GM23338 (cell line): ENCODE measurements at regions not wholly inside any gene's neighbourhood (a gene's known extent, or its start where the extent isn't known, plus 50 kb on each side); places are given as distances from the start of the nearest gene placed in this dataset.

Experiments used
- ATAC-seq: fragments of 200-7000 bp; cut with Tn5 transposase; 3 replicates; pipeline ENCODE4 v1.9.1; 2020
- DNase-seq: peaks from one replicate; pipeline ENCODE4 v3.0.0-alpha.2; 2015; ENCODE audit warnings: low spot score
- H2AFZ ChIP-seq: fragments of 200-600 bp; sonication (generic); 2 replicates; pipeline ENCODE4 v1.8.0; 2016; ENCODE audit warnings: antibody characterized with exemption, mild to moderate bottlenecking, moderate library complexity
- H3F3A ChIP-seq: fragments of 200-600 bp; sonication (generic); replicated peaks from 2 replicates; pipeline ENCODE4 v1.8.0; 2017; ENCODE audit warnings: antibody characterized with exemption, mixed run types, low read depth
- H3K27ac ChIP-seq: fragments of 200-600 bp; sonication (generic); 2 replicates; pipeline ENCODE4 v1.6.1; 2016; ENCODE audit warnings: low read depth
- H3K27me3 ChIP-seq: fragments of 200-600 bp; sonication (generic); 2 replicates; pipeline ENCODE4 v1.8.0; 2016; ENCODE audit warnings: mild to moderate bottlenecking, mixed run types, moderate library complexity; ENCODE audit not compliant: insufficient read depth
- H3K36me3 ChIP-seq: fragments of 200-600 bp; sonication (generic); 2 replicates; pipeline ENCODE4 v1.8.0; 2016; ENCODE audit warnings: mild to moderate bottlenecking; ENCODE audit not compliant: insufficient read depth
- H3K4me1 ChIP-seq: fragments of 200-600 bp; sonication (generic); 2 replicates; pipeline ENCODE4 v1.8.0; 2016; ENCODE audit warnings: mild to moderate bottlenecking, moderate library complexity; ENCODE audit not compliant: insufficient read depth
- H3K4me2 ChIP-seq: fragments of 200-600 bp; sonication (generic); 2 replicates; pipeline ENCODE4 v1.7.1; 2017; ENCODE audit warnings: mixed run types
- H3K4me3 ChIP-seq: fragments of 200-600 bp; sonication (generic); 2 replicates; pipeline ENCODE4 v1.6.1; 2016; ENCODE audit warnings: mixed run types
- H3K79me2 ChIP-seq: fragments of 200-600 bp; sonication (generic); replicated peaks from 2 replicates; pipeline ENCODE4 v1.8.0; 2017; ENCODE audit warnings: mild to moderate bottlenecking; ENCODE audit not compliant: insufficient read depth
- H3K9me2 ChIP-seq: fragments of 200-600 bp; sonication (generic); 2 replicates; pipeline ENCODE4 v1.8.0; 2017; ENCODE audit not compliant: insufficient read depth
- H4K20me1 ChIP-seq: fragments of 200-600 bp; sonication (generic); replicated peaks from 2 replicates; pipeline ENCODE4 v1.8.0; 2017; ENCODE audit warnings: mild to moderate bottlenecking; ENCODE audit not compliant: insufficient read depth
- H3K27ac Mint-ChIP-seq: 2 replicates; pipeline ENCODE4 v1.8.0; 2020; ENCODE audit warnings: inconsistent platforms, mild to moderate bottlenecking, moderate library complexity, mixed read lengths
- H3K27me3 Mint-ChIP-seq: 3 replicates; pipeline ENCODE4 v1.8.0; 2022; ENCODE audit warnings: low read depth, mild to moderate bottlenecking, moderate library complexity, mixed read lengths, inconsistent platforms; ENCODE audit not compliant: insufficient read depth, poor library complexity
- H3K36me3 Mint-ChIP-seq: 3 replicates; pipeline ENCODE4 v1.8.0; 2021; ENCODE audit warnings: low read depth, mild to moderate bottlenecking, inconsistent platforms, moderate library complexity, mixed read lengths
- H3K4me1 Mint-ChIP-seq: 3 replicates; pipeline ENCODE4 v1.8.0; 2020; ENCODE audit warnings: mild to moderate bottlenecking, inconsistent platforms, mixed read lengths
- H3K4me3 Mint-ChIP-seq: 3 replicates; pipeline ENCODE4 v1.8.0; 2021; ENCODE audit warnings: moderate library complexity, mild to moderate bottlenecking, inconsistent platforms, mixed read lengths
- H3K9me3 Mint-ChIP-seq: 3 replicates; pipeline ENCODE4 v1.8.0; 2020; ENCODE audit warnings: moderate library complexity, mild to moderate bottlenecking, inconsistent platforms, mixed read lengths
- EZH2 ChIP-seq: fragments of 200-600 bp; sonication (generic); IDR thresholded peaks from one replicate; pipeline ENCODE4 v1.8.0; 2017; ENCODE audit warnings: antibody characterized with exemption, mild to moderate bottlenecking, low read depth; ENCODE audit not compliant: unreplicated experiment
- EZH2phosphoT487 ChIP-seq: fragments of 200-600 bp; sonication (generic); IDR thresholded peaks from one replicate; pipeline ENCODE4 v1.8.1; 2018; ENCODE audit warnings: antibody characterized with exemption; ENCODE audit not compliant: unreplicated experiment
- JUNB ChIP-seq: IDR thresholded peaks from one replicate; pipeline ENCODE4 v1.6.1; 2016; ENCODE audit warnings: antibody characterized with exemption; ENCODE audit not compliant: unreplicated experiment
- NANOG ChIP-seq: IDR thresholded peaks from 2 replicates; pipeline ENCODE4 v1.6.1; 2016; ENCODE audit warnings: antibody characterized with exemption, borderline replicate concordance
- POLR2AphosphoS5 ChIP-seq: IDR thresholded peaks from 2 replicates; pipeline ENCODE4 v1.6.1; 2016; ENCODE audit warnings: antibody characterized with exemption, low read depth
- ZNF114 ChIP-seq: fragments of 250-450 bp; sonication (Bioruptor Pico); IDR thresholded peaks from 2 replicates; pipeline ENCODE4 v1.5.0; 2020; ENCODE audit warnings: mild to moderate bottlenecking, moderate library complexity
- ZNF331 ChIP-seq: fragments of 250-450 bp; sonication (Bioruptor Pico); IDR thresholded peaks from 2 replicates; pipeline ENCODE4 v1.5.0; 2020; ENCODE audit warnings: low read depth, mild to moderate bottlenecking, moderate library complexity
- TF ChIP-seq, protein P1 (sequence below): IDR thresholded peaks from 2 replicates; pipeline ENCODE4 v1.6.1; 2016; ENCODE audit warnings: antibody characterized with exemption
- TF ChIP-seq, protein P2 (sequence below), 2 experiments: fragments of 200-600 bp in 1 of 2; sonication (generic) in 1 of 2; conservative IDR thresholded peaks; 2 replicates each; pipeline versions ENCODE4 v1.5.1 to v1.6.1; 2016 to 2017; ENCODE audit warnings: antibody characterized with exemption in 2 of 2, low read depth in 2 of 2, mild to moderate bottlenecking in 2 of 2, moderate library complexity in 1 of 2
- TF ChIP-seq, protein P3 (sequence below): IDR thresholded peaks from one replicate; pipeline ENCODE4 v1.6.1; 2018; ENCODE audit warnings: antibody characterized with exemption; ENCODE audit not compliant: unreplicated experiment

DNA sequence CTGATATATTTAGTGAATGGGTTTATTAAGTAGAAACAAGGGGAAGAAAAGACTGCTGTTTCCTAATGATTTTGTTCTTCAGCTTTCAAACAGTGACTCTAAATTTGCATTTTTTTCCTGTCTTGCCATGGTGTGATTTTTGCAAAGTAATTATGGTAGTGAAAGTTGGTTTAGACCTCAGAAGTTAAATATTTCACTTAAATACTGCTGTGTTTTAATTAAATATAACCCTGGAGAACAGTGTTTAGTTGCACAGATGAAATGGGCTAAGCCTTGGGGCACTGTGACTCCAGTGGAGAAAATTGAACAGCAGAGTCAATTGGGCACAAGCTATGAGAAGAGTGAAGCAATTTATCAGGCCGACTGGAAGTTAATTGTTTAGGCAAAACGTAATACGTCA, 111.1 kb upstream of the MCHR2 start:
- TF ChIP-seq, protein P1, sequence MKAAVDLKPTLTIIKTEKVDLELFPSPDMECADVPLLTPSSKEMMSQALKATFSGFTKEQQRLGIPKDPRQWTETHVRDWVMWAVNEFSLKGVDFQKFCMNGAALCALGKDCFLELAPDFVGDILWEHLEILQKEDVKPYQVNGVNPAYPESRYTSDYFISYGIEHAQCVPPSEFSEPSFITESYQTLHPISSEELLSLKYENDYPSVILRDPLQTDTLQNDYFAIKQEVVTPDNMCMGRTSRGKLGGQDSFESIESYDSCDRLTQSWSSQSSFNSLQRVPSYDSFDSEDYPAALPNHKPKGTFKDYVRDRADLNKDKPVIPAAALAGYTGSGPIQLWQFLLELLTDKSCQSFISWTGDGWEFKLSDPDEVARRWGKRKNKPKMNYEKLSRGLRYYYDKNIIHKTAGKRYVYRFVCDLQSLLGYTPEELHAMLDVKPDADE: no peak
- TF ChIP-seq NANOG (no peak), ZNF331 (CRISPR knock-in tag) (no peak), POLR2AphosphoS5 (no peak), JUNB (no peak), EZH2 (no peak), ZNF114 (no peak), EZH2phosphoT487 (no peak)
- TF ChIP-seq, protein P2, sequence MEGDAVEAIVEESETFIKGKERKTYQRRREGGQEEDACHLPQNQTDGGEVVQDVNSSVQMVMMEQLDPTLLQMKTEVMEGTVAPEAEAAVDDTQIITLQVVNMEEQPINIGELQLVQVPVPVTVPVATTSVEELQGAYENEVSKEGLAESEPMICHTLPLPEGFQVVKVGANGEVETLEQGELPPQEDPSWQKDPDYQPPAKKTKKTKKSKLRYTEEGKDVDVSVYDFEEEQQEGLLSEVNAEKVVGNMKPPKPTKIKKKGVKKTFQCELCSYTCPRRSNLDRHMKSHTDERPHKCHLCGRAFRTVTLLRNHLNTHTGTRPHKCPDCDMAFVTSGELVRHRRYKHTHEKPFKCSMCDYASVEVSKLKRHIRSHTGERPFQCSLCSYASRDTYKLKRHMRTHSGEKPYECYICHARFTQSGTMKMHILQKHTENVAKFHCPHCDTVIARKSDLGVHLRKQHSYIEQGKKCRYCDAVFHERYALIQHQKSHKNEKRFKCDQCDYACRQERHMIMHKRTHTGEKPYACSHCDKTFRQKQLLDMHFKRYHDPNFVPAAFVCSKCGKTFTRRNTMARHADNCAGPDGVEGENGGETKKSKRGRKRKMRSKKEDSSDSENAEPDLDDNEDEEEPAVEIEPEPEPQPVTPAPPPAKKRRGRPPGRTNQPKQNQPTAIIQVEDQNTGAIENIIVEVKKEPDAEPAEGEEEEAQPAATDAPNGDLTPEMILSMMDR (conservative IDR thresholded peaks at IDR 0.05; ENCODE audit: low read depth in 2 of 2): no peak
- Histone ChIP-seq H3K27ac (no peak overlapping the region), H3K79me2 (no peaks in the 10 kb centered on the region), H4K20me1 (no peaks in the 10 kb centered on the region), H3K36me3 (no peaks in the 10 kb centered on the region), H3F3A (no peaks in the 10 kb centered on the region), H3K9me2 (no peaks in the 10 kb centered on the region), H3K4me3 (no peak overlapping the region), H3K4me2 (no peak overlapping the region), H3K27me3 (no peaks in the 10 kb centered on the region), H3K4me1 (no peaks in the 10 kb centered on the region), H2AFZ (no peak overlapping the region)
- no peak for DNase-seq
- ATAC-seq: no peak
- Mint-ChIP-seq H3K27ac (no peak overlapping the region), H3K4me1 (peaks cover 9% of the 10 kb centered on the region), H3K36me3 (no peaks in the 10 kb centered on the region), H3K27me3 (peaks cover 3% of the 10 kb centered on the region), H3K4me3 (no peak overlapping the region), H3K9me3 (no peaks in the 10 kb centered on the region)

DNA sequence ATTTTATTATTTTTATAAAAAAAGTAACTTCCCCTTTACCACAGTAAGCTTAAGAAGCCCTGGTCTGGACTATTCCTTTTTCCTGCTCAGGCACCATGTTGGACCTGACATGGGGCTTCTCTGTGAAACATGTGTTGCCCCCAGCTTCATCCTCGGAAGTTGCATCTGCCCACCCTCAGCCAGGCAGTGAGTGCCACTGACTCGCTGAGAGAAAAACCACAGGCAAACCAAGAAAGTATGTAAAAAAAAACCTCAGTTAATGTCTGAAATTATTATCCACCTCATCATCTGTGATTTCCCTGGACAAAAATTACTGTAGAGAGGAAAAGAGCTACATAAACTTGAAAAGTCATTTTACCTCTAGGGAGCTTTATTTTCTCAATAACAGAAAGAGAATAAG, 109.9 kb upstream of the MCHR2 start:
- Mint-ChIP-seq H3K4me3 (no peak overlapping the region), H3K36me3 (no peaks in the 10 kb centered on the region), H3K9me3 (no peaks in the 10 kb centered on the region), H3K27ac (peak overlapping the region; percentile 18; the same call in 1 of the 2 replicates), H3K4me1 (peaks cover 9% of the 10 kb centered on the region), H3K27me3 (peaks cover 3% of the 10 kb centered on the region)
- Histone ChIP-seq H3K27ac (no peak overlapping the region), H3K9me2 (no peaks in the 10 kb centered on the region), H3K36me3 (no peaks in the 10 kb centered on the region), H3K4me2 (no peak overlapping the region), H3K4me3 (no peak overlapping the region), H2AFZ (no peak overlapping the region), H3K79me2 (no peaks in the 10 kb centered on the region), H3F3A (no peaks in the 10 kb centered on the region), H3K27me3 (no peaks in the 10 kb centered on the region), H3K4me1 (no peaks in the 10 kb centered on the region), H4K20me1 (no peaks in the 10 kb centered on the region)
- ATAC-seq (no peak), DNase-seq (no peak)
- TF ChIP-seq NANOG (no peak), ZNF114 (no peak), EZH2 (no peak), JUNB (no peak)
- TF ChIP-seq, protein P3, sequence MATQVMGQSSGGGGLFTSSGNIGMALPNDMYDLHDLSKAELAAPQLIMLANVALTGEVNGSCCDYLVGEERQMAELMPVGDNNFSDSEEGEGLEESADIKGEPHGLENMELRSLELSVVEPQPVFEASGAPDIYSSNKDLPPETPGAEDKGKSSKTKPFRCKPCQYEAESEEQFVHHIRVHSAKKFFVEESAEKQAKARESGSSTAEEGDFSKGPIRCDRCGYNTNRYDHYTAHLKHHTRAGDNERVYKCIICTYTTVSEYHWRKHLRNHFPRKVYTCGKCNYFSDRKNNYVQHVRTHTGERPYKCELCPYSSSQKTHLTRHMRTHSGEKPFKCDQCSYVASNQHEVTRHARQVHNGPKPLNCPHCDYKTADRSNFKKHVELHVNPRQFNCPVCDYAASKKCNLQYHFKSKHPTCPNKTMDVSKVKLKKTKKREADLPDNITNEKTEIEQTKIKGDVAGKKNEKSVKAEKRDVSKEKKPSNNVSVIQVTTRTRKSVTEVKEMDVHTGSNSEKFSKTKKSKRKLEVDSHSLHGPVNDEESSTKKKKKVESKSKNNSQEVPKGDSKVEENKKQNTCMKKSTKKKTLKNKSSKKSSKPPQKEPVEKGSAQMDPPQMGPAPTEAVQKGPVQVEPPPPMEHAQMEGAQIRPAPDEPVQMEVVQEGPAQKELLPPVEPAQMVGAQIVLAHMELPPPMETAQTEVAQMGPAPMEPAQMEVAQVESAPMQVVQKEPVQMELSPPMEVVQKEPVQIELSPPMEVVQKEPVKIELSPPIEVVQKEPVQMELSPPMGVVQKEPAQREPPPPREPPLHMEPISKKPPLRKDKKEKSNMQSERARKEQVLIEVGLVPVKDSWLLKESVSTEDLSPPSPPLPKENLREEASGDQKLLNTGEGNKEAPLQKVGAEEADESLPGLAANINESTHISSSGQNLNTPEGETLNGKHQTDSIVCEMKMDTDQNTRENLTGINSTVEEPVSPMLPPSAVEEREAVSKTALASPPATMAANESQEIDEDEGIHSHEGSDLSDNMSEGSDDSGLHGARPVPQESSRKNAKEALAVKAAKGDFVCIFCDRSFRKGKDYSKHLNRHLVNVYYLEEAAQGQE: no peak
- TF ChIP-seq, protein P1: no peak
